H1 (cell line): ENCODE measurements at regions not wholly inside any gene's neighbourhood (a gene's known extent, or its start where the extent isn't known, plus 50 kb on each side); places are given as distances from the start of the nearest gene placed in this dataset.

Experiments used
- CTCF ChIA-PET: fragments of 300-600 bp; sonication (Branson Sonifier 250); formaldehyde crosslinking; loops from one replicate; lab custom pipeline; 2021; ENCODE audit not compliant: partially characterized antibody; lab: Charles Lee
- POLR2A ChIA-PET: fragments of 300-600 bp; sonication (Branson Sonifier 250); formaldehyde crosslinking; loops from one replicate; lab custom pipeline; 2021; ENCODE audit warnings: inconsistent platforms; ENCODE audit not compliant: partially characterized antibody; lab: Charles Lee
- DNase-seq, 2 experiments: peaks; one replicate each; pipeline versions ENCODE4 v3.0.0 to v3.0.0-alpha.2; 2010 to 2022; ENCODE audit warnings: low spot score in 2 of 2, low read depth in 1 of 2, mixed read lengths in 1 of 2
- FAIRE-seq: peaks from 2 replicates; lab custom pipeline; 2011; peaks lifted over from hg19 to GRCh38; lab: Jason Lieb, UNC
- H2AFZ ChIP-seq: 2 replicates; pipeline ENCODE4 v1.8.1; 2012; ENCODE audit warnings: low read length, inconsistent platforms
- H2AK5ac ChIP-seq: 2 replicates; pipeline ENCODE4 v1.6.1; 2013; ENCODE audit warnings: low read depth, low read length
- H2BK120ac ChIP-seq: replicated peaks from 2 replicates; pipeline ENCODE3; 2013; ENCODE audit warnings: low read depth, low read length, inconsistent platforms
- H2BK12ac ChIP-seq: 2 replicates; pipeline ENCODE4 v1.6.1; 2013; ENCODE audit warnings: low read depth, low read length
- H2BK15ac ChIP-seq: 2 replicates; pipeline ENCODE4 v1.6.1; 2013; ENCODE audit warnings: low read length
- H2BK20ac ChIP-seq: 2 replicates; pipeline ENCODE4 v1.6.1; 2013; ENCODE audit warnings: low read length
- H2BK5ac ChIP-seq: 2 replicates; pipeline ENCODE4 v1.6.1; 2013; ENCODE audit warnings: low read depth, low read length
- H3K14ac ChIP-seq: 2 replicates; pipeline ENCODE4 v1.6.1; 2013; ENCODE audit warnings: inconsistent platforms; ENCODE audit not compliant: insufficient read length
- H3K18ac ChIP-seq: 2 replicates; pipeline ENCODE4 v1.6.1; 2013; ENCODE audit warnings: low read length; ENCODE audit errors: extremely low read depth
- H3K23ac ChIP-seq: 2 replicates; pipeline ENCODE4 v1.6.1; 2013; ENCODE audit warnings: inconsistent platforms; ENCODE audit not compliant: insufficient read length
- H3K23me2 ChIP-seq: 2 replicates; pipeline ENCODE4 v1.6.1; 2013; ENCODE audit warnings: low read depth, low read length
- H3K27ac ChIP-seq: 2 replicates; pipeline ENCODE4 v1.6.1; 2011; ENCODE audit warnings: low read depth, low read length, inconsistent platforms
- H3K27me3 ChIP-seq, 4 experiments: replicated peaks in 1 of 4; 1 replicate in 1 of 4; 2 replicates in 3 of 4; pipeline versions ENCODE4 v1.6.1 to v1.8.1; 2011 to 2013; ENCODE audit warnings: low read length in 3 of 4, mild to moderate bottlenecking in 3 of 4, inconsistent platforms in 2 of 4, mixed read lengths in 2 of 4, moderate library complexity in 1 of 4; ENCODE audit not compliant: control insufficient read depth in 3 of 4, insufficient read depth in 3 of 4; ENCODE audit errors: extremely low read depth in 1 of 4
- H3K36me3 ChIP-seq, 4 experiments: 2 replicates each; pipeline versions ENCODE4 v1.6.1 to v1.8.1; 2011 to 2013; ENCODE audit warnings: mild to moderate bottlenecking in 4 of 4, low read length in 3 of 4, moderate library complexity in 2 of 4, control low read depth in 1 of 4, inconsistent platforms in 1 of 4; ENCODE audit not compliant: insufficient read depth in 4 of 4, control insufficient read depth in 2 of 4
- H3K4ac ChIP-seq: replicated peaks from 2 replicates; pipeline ENCODE3; 2013; ENCODE audit warnings: low read length, low read depth, mixed read lengths, inconsistent platforms; ENCODE audit not compliant: insufficient read length
- H3K4me1 ChIP-seq, 4 experiments: replicated peaks in 1 of 4; 1 replicate in 1 of 4; 2 replicates in 3 of 4; pipeline versions ENCODE4 v1.6.1 to v1.8.1; 2011 to 2013; ENCODE audit warnings: low read length in 3 of 4, inconsistent platforms in 2 of 4, mixed read lengths in 1 of 4; ENCODE audit not compliant: insufficient read depth in 4 of 4, control insufficient read depth in 3 of 4
- H3K4me2 ChIP-seq, 2 experiments: 2 replicates each; pipeline versions ENCODE4 v1.6.1 to v1.8.1; 2011 to 2013; ENCODE audit warnings: low read depth in 2 of 2, low read length in 2 of 2, control low read depth in 1 of 2, inconsistent platforms in 1 of 2, mild to moderate bottlenecking in 1 of 2; ENCODE audit not compliant: insufficient read depth in 1 of 2
- H3K4me3 ChIP-seq, 4 experiments: fragments of 200-600, 300-600 bp in 1 of 4; sonication (generic), shearing (Covaris generic), sonication (Bioruptor Twin) in 1 of 4; 2 replicates each; pipeline versions ENCODE4 v1.5.1 to v1.8.1; 2011 to 2016; ENCODE audit warnings: low read length in 4 of 4, low read depth in 3 of 4, control low read depth in 2 of 4, inconsistent platforms in 2 of 4, mild to moderate bottlenecking in 2 of 4, mixed read lengths in 1 of 4, moderate library complexity in 1 of 4; ENCODE audit not compliant: insufficient read depth in 2 of 4; ENCODE audit errors: extremely low read depth in 1 of 4
- H3K56ac ChIP-seq: replicated peaks from 2 replicates; pipeline ENCODE3; 2013; ENCODE audit warnings: low read depth, mild to moderate bottlenecking, mixed read lengths, low read length, inconsistent platforms; ENCODE audit not compliant: insufficient read length
- H3K79me1 ChIP-seq: 2 replicates; pipeline ENCODE4 v1.6.1; 2013; ENCODE audit warnings: low read depth, low read length, control low read depth
- H3K79me2 ChIP-seq, 2 experiments: 2 replicates each; pipeline versions ENCODE4 v1.6.1 to v1.8.1; 2012 to 2013; ENCODE audit warnings: low read length in 2 of 2, mild to moderate bottlenecking in 2 of 2, inconsistent platforms in 1 of 2; ENCODE audit not compliant: insufficient read depth in 2 of 2, control insufficient read depth in 1 of 2
- H3K9ac ChIP-seq, 4 experiments: replicated peaks in 1 of 4; 1 replicate in 1 of 4; 2 replicates in 3 of 4; pipeline versions ENCODE4 v1.6.1 to v1.8.1; 2011 to 2013; ENCODE audit warnings: low read depth in 3 of 4, low read length in 3 of 4, control low read depth in 2 of 4, mild to moderate bottlenecking in 2 of 4, moderate library complexity in 2 of 4, inconsistent platforms in 1 of 4; ENCODE audit errors: extremely low read depth in 1 of 4
- H3K9me3 ChIP-seq, 2 experiments: 2 replicates each; pipeline versions ENCODE4 v1.6.1 to v1.8.1; 2012 to 2013; ENCODE audit warnings: mild to moderate bottlenecking in 2 of 2, moderate library complexity in 2 of 2, control low read depth in 1 of 2, inconsistent platforms in 1 of 2, low read depth in 1 of 2, low read length in 1 of 2, mixed read lengths in 1 of 2; ENCODE audit not compliant: insufficient read depth in 2 of 2
- H4K20me1 ChIP-seq, 2 experiments: replicated peaks in 1 of 2; 2 replicates each; pipeline versions ENCODE3 to v1.8.1; 2011 to 2013; ENCODE audit warnings: inconsistent platforms in 2 of 2, low read length in 2 of 2, mild to moderate bottlenecking in 1 of 2; ENCODE audit not compliant: insufficient read depth in 2 of 2, control insufficient read depth in 1 of 2
- H4K5ac ChIP-seq: 2 replicates; pipeline ENCODE4 v1.6.1; 2013; ENCODE audit warnings: low read length, low read depth, mixed read lengths, inconsistent platforms; ENCODE audit not compliant: insufficient read length
- H4K8ac ChIP-seq: 2 replicates; pipeline ENCODE4 v1.8.0; 2013; ENCODE audit warnings: mild to moderate bottlenecking, moderate library complexity, low read length, inconsistent platforms; ENCODE audit not compliant: insufficient read depth; ENCODE audit errors: extremely low read depth
- H4K91ac ChIP-seq: replicated peaks from 2 replicates; pipeline ENCODE3; 2013; ENCODE audit warnings: low read length, mixed read lengths, inconsistent platforms; ENCODE audit not compliant: insufficient read length
- ASH2L ChIP-seq: fragments of 200-600, 300-600 bp; sonication (generic); IDR thresholded peaks from one replicate; pipeline ENCODE4 v1.7.1; 2017; ENCODE audit warnings: low read length
- KDM1A ChIP-seq: fragments of 200-600, 300-600 bp; sonication (generic); IDR thresholded peaks from 2 replicates; pipeline ENCODE4 v1.7.1; 2016; ENCODE audit warnings: mild to moderate bottlenecking, low read length, borderline replicate concordance
- TEAD4 ChIP-seq: IDR thresholded peaks from 2 replicates; pipeline ENCODE4 v1.6.1; 2012; ENCODE audit warnings: low read depth, low read length, inconsistent platforms, mixed read lengths
- WGBS, 2 experiments: shearing (Covaris generic) in 1 of 2; methylation state at CpG; one replicate each; pipeline versions ENCODE4 v1.1.6 to v1.1.7; 2013 to 2015; ENCODE audit warnings: low lambda C conversion rate in 2 of 2, mixed read lengths in 2 of 2, inconsistent platforms in 1 of 2, low coverage in 1 of 2, missing lambda C conversion rate in 1 of 2; ENCODE audit not compliant: insufficient replicate concordance in 2 of 2, insufficient coverage in 1 of 2, insufficient read length in 1 of 2; ENCODE audit errors: extremely low coverage in 1 of 2, missing lambda C conversion rate in 1 of 2; 5-methylcytosine and 5-hydroxymethylcytosine counted together

DNA sequence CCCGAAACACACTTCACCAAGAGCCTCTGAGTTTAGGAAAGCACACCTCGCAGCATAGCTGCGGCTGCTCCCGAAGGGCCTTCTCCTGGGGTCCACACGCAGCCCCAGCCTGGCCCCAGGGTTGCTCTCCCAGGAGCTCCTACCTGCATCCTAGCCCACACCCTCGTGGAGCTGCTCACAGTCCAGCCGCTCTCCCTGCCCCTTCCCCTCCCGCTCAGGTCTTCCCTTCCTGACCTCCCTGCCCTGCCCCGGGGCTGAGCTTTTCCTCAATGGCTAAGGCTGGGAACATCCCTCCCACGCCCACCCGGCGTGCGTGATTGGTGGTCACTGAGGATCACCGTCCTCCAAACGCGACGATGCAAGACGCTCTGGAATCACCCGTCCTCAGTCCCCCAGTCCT is 205.8 kb downstream of the FNDC1 start:
- Histone ChIP-seq H3K36me3 (no peaks in the 10 kb centered on the region), H3K79me1 (no peaks in the 10 kb centered on the region), H4K20me1 (no peaks in the 10 kb centered on the region), H2BK20ac (no peak overlapping the region), H2BK12ac (no peak overlapping the region), H2BK5ac (no peak overlapping the region), H4K5ac (no peak overlapping the region), H3K79me2 (no peaks in the 10 kb centered on the region), H3K27ac (no peak overlapping the region), H2BK120ac (no peak overlapping the region), H3K56ac (no peak overlapping the region), H3K18ac (no peak overlapping the region), H4K8ac (no peak overlapping the region), H3K4me1 (no peaks in the 10 kb centered on the region), H3K4ac (no peak overlapping the region), H3K9ac (no peak overlapping the region), H3K23ac (no peak overlapping the region), H2BK15ac (no peak overlapping the region), H3K27me3 (no peaks in the 10 kb centered on the region), H3K4me3 (no peak overlapping the region), H4K91ac (no peak overlapping the region), H3K9me3 (peaks cover 82 to 90% of the 10 kb centered on the region in 2 experiments), H3K23me2 (no peaks in the 10 kb centered on the region), H3K4me2 (no peak overlapping the region), H2AFZ (no peak overlapping the region), H3K14ac (no peak overlapping the region), H2AK5ac (no peak overlapping the region)
- no peak for DNase-seq
- POLR2A ChIA-PET = no interaction called here
- WGBS, 2 experiments = 89% methylated on average over 19 of the region's 19 CpGs; no CpG with 5 or more reads in 1 of the 2 experiments
- no peak for TF ChIP-seq ASH2L
- no peak for TF ChIP-seq KDM1A
- no peak for TF ChIP-seq TEAD4
- FAIRE-seq = no peak
- CTCF ChIA-PET = no interaction called here
